Activated CD4-positive, alpha-beta memory T cell treated with anti-CD3 and anti-CD28 coated beads for 36 hours (primary cell): ENCODE measurements at regions not wholly inside any gene's neighbourhood (a gene's known extent, or its start where the extent isn't known, plus 50 kb on each side); places are given as distances from the start of the nearest gene placed in this dataset.
"Not testable (repeated sequence)": the region's sequence is repeated elsewhere in the genome, so short reads cannot be mapped to it uniquely, and the experiment has no call there.

ENCODE experiments used
- CTCF ChIA-PET: fragments of 350-600 bp; sonication (Branson Sonifier 250); formaldehyde crosslinking; loops from one replicate; lab custom pipeline; 2021; ENCODE audit warnings: antibody characterized with exemption, inconsistent platforms; lab: Charles Lee
- POLR2A ChIA-PET: fragments of 350-600 bp; sonication (Branson Sonifier 250); formaldehyde crosslinking; loops from one replicate; lab custom pipeline; 2021; ENCODE audit warnings: antibody characterized with exemption; lab: Charles Lee
- DNase-seq: peaks from one replicate; pipeline ENCODE4 v3.0.0-alpha.2; 2020
- H3K27ac Mint-ChIP-seq: one replicate; pipeline ENCODE4 v1.8.0; 2021; ENCODE audit warnings: mixed read lengths
- H3K27me3 Mint-ChIP-seq: one replicate; pipeline ENCODE4 v1.8.0; 2021; ENCODE audit warnings: mixed read lengths
- H3K36me3 Mint-ChIP-seq: one replicate; pipeline ENCODE4 v1.8.0; 2021; ENCODE audit warnings: mixed read lengths
- H3K4me1 Mint-ChIP-seq: one replicate; pipeline ENCODE4 v1.8.0; 2021; ENCODE audit warnings: low read depth, mixed read lengths
- H3K4me3 Mint-ChIP-seq: one replicate; pipeline ENCODE4 v1.8.0; 2021; ENCODE audit warnings: mild to moderate bottlenecking, mixed read lengths
- H3K9me3 Mint-ChIP-seq: one replicate; pipeline ENCODE4 v1.8.0; 2021; ENCODE audit warnings: mixed read lengths
- intact Hi-C: fragments of 100-400 bp; cut with micrococcal nuclease; formaldehyde crosslinking; loops from one replicate; pipeline ENCODE4 v1.15.1; 2023

GRCh38 chr11:79626135-79627075 is 185.6 kb upstream of the TENM4 start:
- Mint-ChIP-seq H3K9me3 (no peaks in the 10 kb centered on the region), H3K27ac (no peak overlapping the region), H3K36me3 (no peaks in the 10 kb centered on the region), H3K4me1 (no peaks in the 10 kb centered on the region), H3K27me3 (no peaks in the 10 kb centered on the region), H3K4me3 (no peak overlapping the region)
- intact Hi-C loops: no loop called here
- DNase-seq: no peak
- ChIA-PET POLR2A (no interaction called here), CTCF (no interaction called here)

GRCh38 chr11:79623375-79623774 is 182.5 kb upstream of the TENM4 start:
- Mint-ChIP-seq H3K27me3 (no peaks in the 10 kb centered on the region), H3K27ac (no peak overlapping the region), H3K9me3 (no peaks in the 10 kb centered on the region), H3K36me3 (no peaks in the 10 kb centered on the region), H3K4me3 (no peak overlapping the region), H3K4me1 (no peaks in the 10 kb centered on the region)
- DNase-seq: no peak
- CTCF ChIA-PET: no interaction called here
- POLR2A ChIA-PET: no interaction called here
- intact Hi-C loops: no loop called here

- Mint-ChIP-seq H3K9me3 (no peaks in the 10 kb centered on the region), H3K36me3 (no peaks in the 10 kb centered on the region), H3K27ac (no peak overlapping the region), H3K4me1 (no peaks in the 10 kb centered on the region), H3K4me3 (no peak overlapping the region), H3K27me3 (no peaks in the 10 kb centered on the region)
- ChIA-PET CTCF (no interaction called here), POLR2A (no interaction called here)
- intact Hi-C loops: no loop called here
- no peak for DNase-seq
These were observed 176.7 kb upstream of the TENM4 start for GRCh38 chr11:79617561-79617960.

- H3K27me3 Mint-ChIP-seq: no peaks in the 10 kb centered on the region
- H3K36me3 Mint-ChIP-seq: no peaks in the 10 kb centered on the region
- no peaks in the 10 kb centered on the region for H3K4me1 Mint-ChIP-seq
- intact Hi-C loops: no loop called here
- no peak overlapping the region for H3K4me3 Mint-ChIP-seq
- H3K9me3 Mint-ChIP-seq: no peaks in the 10 kb centered on the region
- ChIA-PET CTCF (no interaction called here), POLR2A (no interaction called here)
- no peak overlapping the region for H3K27ac Mint-ChIP-seq
- no peak for DNase-seq
These were observed 175.6 kb upstream of the TENM4 start for GRCh38 chr11:79616392-79616851.

GRCh38 chr11:79615425-79615824 is 174.6 kb upstream of the TENM4 start:
- Mint-ChIP-seq H3K9me3 (no peaks in the 10 kb centered on the region), H3K36me3 (no peaks in the 10 kb centered on the region), H3K4me1 (no peaks in the 10 kb centered on the region), H3K4me3 (no peak overlapping the region), H3K27ac (no peak overlapping the region), H3K27me3 (no peaks in the 10 kb centered on the region)
- DNase-seq: no peak
- intact Hi-C loops: no loop called here
- POLR2A ChIA-PET: no interaction called here
- CTCF ChIA-PET: no interaction called here

GRCh38 chr11:79610678-79611077 is 169.8 kb upstream of the TENM4 start:
- intact Hi-C loops: no loop called here
- no peaks in the 10 kb centered on the region for H3K9me3 Mint-ChIP-seq
- H3K4me3 Mint-ChIP-seq: no peak overlapping the region
- ChIA-PET POLR2A (no interaction called here), CTCF (no interaction called here)
- DNase-seq: no peak
- no peaks in the 10 kb centered on the region for H3K4me1 Mint-ChIP-seq
- no peaks in the 10 kb centered on the region for H3K27me3 Mint-ChIP-seq
- H3K27ac Mint-ChIP-seq: no peak overlapping the region
- no peaks in the 10 kb centered on the region for H3K36me3 Mint-ChIP-seq

- CTCF ChIA-PET: no interaction called here
- no peaks in the 10 kb centered on the region for H3K36me3 Mint-ChIP-seq
- H3K4me1 Mint-ChIP-seq: no peaks in the 10 kb centered on the region
- intact Hi-C loops: no loop called here
- H3K27me3 Mint-ChIP-seq: no peaks in the 10 kb centered on the region
- no peaks in the 10 kb centered on the region for H3K9me3 Mint-ChIP-seq
- H3K4me3 Mint-ChIP-seq: no peak overlapping the region
- POLR2A ChIA-PET: no interaction called here
- DNase-seq: no peak
- no peak overlapping the region for H3K27ac Mint-ChIP-seq
These were observed 169.3 kb upstream of the TENM4 start for GRCh38 chr11:79610139-79610538.

- no peak overlapping the region for H3K27ac Mint-ChIP-seq
- H3K27me3 Mint-ChIP-seq: no peaks in the 10 kb centered on the region
- H3K4me3 Mint-ChIP-seq: no peak overlapping the region
- ChIA-PET POLR2A (no interaction called here), CTCF (no interaction called here)
- no peaks in the 10 kb centered on the region for H3K9me3 Mint-ChIP-seq
- intact Hi-C loops: no loop called here
- no peaks in the 10 kb centered on the region for H3K4me1 Mint-ChIP-seq
- no peaks in the 10 kb centered on the region for H3K36me3 Mint-ChIP-seq
- no peak for DNase-seq
These were observed 168.7 kb upstream of the TENM4 start for GRCh38 chr11:79609511-79609910.

- H3K36me3 Mint-ChIP-seq, intact Hi-C loops, H3K27me3 Mint-ChIP-seq, POLR2A ChIA-PET, DNase-seq, H3K4me3 Mint-ChIP-seq, H3K9me3 Mint-ChIP-seq, CTCF ChIA-PET, H3K4me1 Mint-ChIP-seq, H3K27ac Mint-ChIP-seq: not testable (repeated sequence)
These were observed 165.6 kb upstream of the TENM4 start for GRCh38 chr11:79606461-79606860.

- H3K4me1 Mint-ChIP-seq: no peaks in the 10 kb centered on the region
- no peak overlapping the region for H3K4me3 Mint-ChIP-seq
- ChIA-PET POLR2A (no interaction called here), CTCF (no interaction called here)
- H3K27ac Mint-ChIP-seq: no peak overlapping the region
- intact Hi-C loops: no loop called here
- H3K27me3 Mint-ChIP-seq: no peaks in the 10 kb centered on the region
- no peaks in the 10 kb centered on the region for H3K36me3 Mint-ChIP-seq
- peaks cover 5% of the 10 kb centered on the region for H3K9me3 Mint-ChIP-seq
- DNase-seq: no peak
These were observed 159.9 kb upstream of the TENM4 start for GRCh38 chr11:79600711-79601110.

- Mint-ChIP-seq H3K4me1 (no peaks in the 10 kb centered on the region), H3K27ac (no peak overlapping the region), H3K4me3 (no peak overlapping the region), H3K9me3 (peaks cover 7% of the 10 kb centered on the region), H3K27me3 (no peaks in the 10 kb centered on the region), H3K36me3 (no peaks in the 10 kb centered on the region)
- intact Hi-C loops: no loop called here
- DNase-seq: no peak
- POLR2A ChIA-PET: no interaction called here
- CTCF ChIA-PET: no interaction called here
These were observed 154.0 kb upstream of the TENM4 start for GRCh38 chr11:79594834-79595233.

- no peak overlapping the region for H3K4me3 Mint-ChIP-seq
- H3K9me3 Mint-ChIP-seq: peaks cover 11% of the 10 kb centered on the region
- H3K27ac Mint-ChIP-seq: no peak overlapping the region
- intact Hi-C loops: no loop called here
- POLR2A ChIA-PET: no interaction called here
- H3K4me1 Mint-ChIP-seq: no peaks in the 10 kb centered on the region
- DNase-seq: no peak
- no peaks in the 10 kb centered on the region for H3K27me3 Mint-ChIP-seq
- H3K36me3 Mint-ChIP-seq: no peaks in the 10 kb centered on the region
- CTCF ChIA-PET: no interaction called here
These were observed 152.0 kb upstream of the TENM4 start for GRCh38 chr11:79592824-79593223.

- Mint-ChIP-seq H3K4me1 (no peaks in the 10 kb centered on the region), H3K27ac (no peak overlapping the region), H3K9me3 (peaks cover 11% of the 10 kb centered on the region), H3K27me3 (no peaks in the 10 kb centered on the region), H3K36me3 (no peaks in the 10 kb centered on the region), H3K4me3 (no peak overlapping the region)
- intact Hi-C loops: no loop called here
- ChIA-PET POLR2A (no interaction called here), CTCF (no interaction called here)
- DNase-seq: no peak
These were observed 151.6 kb upstream of the TENM4 start for GRCh38 chr11:79592406-79592805.
